ENCODE measurements at regions not wholly inside any gene's neighbourhood (a gene's known extent, or its start where the extent isn't known, plus 50 kb on each side); places are given as distances from the start of the nearest gene placed in this dataset.

DNA sequence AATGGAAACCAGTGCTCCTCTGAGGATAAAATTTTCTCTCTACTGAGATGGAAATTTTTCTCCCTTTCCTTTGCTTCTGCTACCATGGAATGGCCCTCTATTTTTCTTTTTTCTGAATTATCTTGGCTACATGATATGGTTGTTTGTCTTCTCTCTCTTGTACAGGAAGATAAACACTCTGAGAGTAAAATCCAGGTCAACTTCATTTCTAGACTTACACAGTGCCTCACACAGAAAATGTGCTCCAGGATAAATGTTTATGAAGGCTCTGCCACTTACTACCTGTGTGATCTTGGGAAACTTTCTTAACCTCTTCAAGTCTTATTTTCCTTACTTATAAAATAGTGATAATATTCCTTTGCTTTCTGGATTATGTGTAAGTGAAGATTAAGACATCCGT lies 153.9 kb downstream of the PRELID2 start:
- Histone ChIP-seq H3K9me3 (ENCODE audit: control insufficient read depth in 4 of 4, insufficient read depth in 3 of 4, low read length in 3 of 4) (no peaks in the 10 kb centered on the region), H3K4me1 (ENCODE audit: control insufficient read depth in 5 of 5, insufficient read depth in 5 of 5, low read length in 5 of 5) (peaks cover 0 to 15% (median 0%) of the 10 kb centered on the region in 5 donors), H3K4me3 (no peak overlapping the region), H3K27ac (ENCODE audit: low read depth in 1 of 2, low read length in 1 of 2) (no peak overlapping the region), H3K27me3 (ENCODE audit: control insufficient read depth in 3 of 3, insufficient read depth in 3 of 3, low read length in 2 of 3) (no peaks in the 10 kb centered on the region), H3K36me3 (ENCODE audit: control insufficient read depth in 4 of 4, insufficient read depth in 4 of 4, low read length in 4 of 4) (no peaks in the 10 kb centered on the region), H3K9ac (ENCODE audit: insufficient read depth in 1 of 2, low read length in 2 of 2) (no peak overlapping the region)
- no peak for ATAC-seq (ENCODE audit: insufficient read depth, low FRiP score)
- WGBS, 2 donors = 67 to 86% methylated on average over 1 of the region's 1 CpG
- peak in 2 of 3 donors; percentile 33 to 44 for DNase-seq
- TF ChIP-seq, protein P1, sequence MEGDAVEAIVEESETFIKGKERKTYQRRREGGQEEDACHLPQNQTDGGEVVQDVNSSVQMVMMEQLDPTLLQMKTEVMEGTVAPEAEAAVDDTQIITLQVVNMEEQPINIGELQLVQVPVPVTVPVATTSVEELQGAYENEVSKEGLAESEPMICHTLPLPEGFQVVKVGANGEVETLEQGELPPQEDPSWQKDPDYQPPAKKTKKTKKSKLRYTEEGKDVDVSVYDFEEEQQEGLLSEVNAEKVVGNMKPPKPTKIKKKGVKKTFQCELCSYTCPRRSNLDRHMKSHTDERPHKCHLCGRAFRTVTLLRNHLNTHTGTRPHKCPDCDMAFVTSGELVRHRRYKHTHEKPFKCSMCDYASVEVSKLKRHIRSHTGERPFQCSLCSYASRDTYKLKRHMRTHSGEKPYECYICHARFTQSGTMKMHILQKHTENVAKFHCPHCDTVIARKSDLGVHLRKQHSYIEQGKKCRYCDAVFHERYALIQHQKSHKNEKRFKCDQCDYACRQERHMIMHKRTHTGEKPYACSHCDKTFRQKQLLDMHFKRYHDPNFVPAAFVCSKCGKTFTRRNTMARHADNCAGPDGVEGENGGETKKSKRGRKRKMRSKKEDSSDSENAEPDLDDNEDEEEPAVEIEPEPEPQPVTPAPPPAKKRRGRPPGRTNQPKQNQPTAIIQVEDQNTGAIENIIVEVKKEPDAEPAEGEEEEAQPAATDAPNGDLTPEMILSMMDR (IDR thresholded peaks at IDR 0.05; ENCODE audit: control extremely low read depth, extremely low read depth) = no peak

GRCh38 chr5:145680767-145681166 lies 154.4 kb downstream of the PRELID2 start:
- DNase-seq (peak; percentile 67 to 79 (median 68)), ATAC-seq (ENCODE audit: insufficient read depth, low FRiP score) (no peak)
- no peaks in the 10 kb centered on the region for H3K27me3 ChIP-seq (ENCODE audit: control insufficient read depth in 3 of 3, insufficient read depth in 3 of 3, low read length in 2 of 3)
- no peaks in the 10 kb centered on the region for H3K9me3 ChIP-seq (ENCODE audit: control insufficient read depth in 4 of 4, insufficient read depth in 3 of 4, low read length in 3 of 4)
- H3K4me1 ChIP-seq (ENCODE audit: control insufficient read depth in 5 of 5, insufficient read depth in 5 of 5, low read length in 5 of 5) = peaks cover 0 to 15% (median 0%) of the 10 kb centered on the region in 5 donors
- no peaks in the 10 kb centered on the region for H3K36me3 ChIP-seq (ENCODE audit: control insufficient read depth in 4 of 4, insufficient read depth in 4 of 4, low read length in 4 of 4)
- H3K27ac ChIP-seq (ENCODE audit: low read depth in 1 of 2, low read length in 1 of 2) = no peak overlapping the region
- no peak overlapping the region for H3K9ac ChIP-seq (ENCODE audit: insufficient read depth in 1 of 2, low read length in 2 of 2)
- TF ChIP-seq, protein P1 (IDR thresholded peaks at IDR 0.05; ENCODE audit: control extremely low read depth, extremely low read depth) = no peak
- WGBS, 2 donors = 64 to 90% methylated on average over 7 of the region's 7 CpGs
- no peak overlapping the region for H3K4me3 ChIP-seq

- Histone ChIP-seq H3K36me3 (ENCODE audit: control insufficient read depth in 4 of 4, insufficient read depth in 4 of 4, low read length in 4 of 4) (no peaks in the 10 kb centered on the region), H3K27me3 (ENCODE audit: control insufficient read depth in 3 of 3, insufficient read depth in 3 of 3, low read length in 2 of 3) (no peaks in the 10 kb centered on the region), H3K4me3 (no peak overlapping the region), H3K9ac (ENCODE audit: insufficient read depth in 1 of 2, low read length in 2 of 2) (no peak overlapping the region), H3K27ac (ENCODE audit: low read depth in 1 of 2, low read length in 1 of 2) (no peak overlapping the region), H3K4me1 (ENCODE audit: control insufficient read depth in 5 of 5, insufficient read depth in 5 of 5, low read length in 5 of 5) (peaks cover 0 to 15% (median 0%) of the 10 kb centered on the region in 5 donors), H3K9me3 (ENCODE audit: control insufficient read depth in 4 of 4, insufficient read depth in 3 of 4, low read length in 3 of 4) (no peaks in the 10 kb centered on the region)
- no peak for ATAC-seq (ENCODE audit: insufficient read depth, low FRiP score)
- DNase-seq = no peak
- TF ChIP-seq, protein P1 (IDR thresholded peaks at IDR 0.05; ENCODE audit: control extremely low read depth, extremely low read depth) = no peak
Measured at GRCh38 chr5:145680169-145680568, 155.0 kb downstream of the PRELID2 start.

DNA sequence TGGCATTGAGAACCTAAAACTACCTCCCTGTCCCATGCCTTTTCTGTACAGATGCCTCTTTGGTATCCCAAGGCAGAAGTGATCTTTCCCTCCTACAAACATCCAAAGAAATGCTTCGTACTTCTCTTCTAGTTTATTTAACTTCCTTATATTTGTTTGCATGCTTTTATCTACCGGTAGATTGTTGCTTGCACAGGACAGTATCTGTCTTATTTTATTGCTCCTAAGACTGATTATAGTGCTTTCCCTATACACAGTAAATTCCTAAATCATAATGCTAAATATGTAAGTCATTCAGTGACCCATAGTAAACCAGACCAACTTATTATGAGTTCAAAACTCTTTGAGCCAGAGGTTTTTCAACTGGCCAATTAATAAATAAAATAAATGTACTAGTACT lies 156.9 kb downstream of the PRELID2 start:
- Histone ChIP-seq H3K27ac (ENCODE audit: low read depth in 1 of 2, low read length in 1 of 2) (no peak overlapping the region), H3K4me3 (no peak overlapping the region), H3K4me1 (ENCODE audit: control insufficient read depth in 5 of 5, insufficient read depth in 5 of 5, low read length in 5 of 5) (peaks cover 0 to 25% (median 0%) of the 10 kb centered on the region in 5 donors), H3K9ac (ENCODE audit: insufficient read depth in 1 of 2, low read length in 2 of 2) (no peak overlapping the region), H3K36me3 (ENCODE audit: control insufficient read depth in 4 of 4, insufficient read depth in 4 of 4, low read length in 4 of 4) (no peaks in the 10 kb centered on the region), H3K9me3 (ENCODE audit: control insufficient read depth in 4 of 4, insufficient read depth in 3 of 4, low read length in 3 of 4) (no peaks in the 10 kb centered on the region), H3K27me3 (ENCODE audit: control insufficient read depth in 3 of 3, insufficient read depth in 3 of 3, low read length in 2 of 3) (no peaks in the 10 kb centered on the region)
- TF ChIP-seq, protein P1 (IDR thresholded peaks at IDR 0.05; ENCODE audit: control extremely low read depth, extremely low read depth) = no peak
- WGBS, 2 donors = 84 to 94% methylated on average over 2 of the region's 2 CpGs
- no peak for ATAC-seq (ENCODE audit: insufficient read depth, low FRiP score)
- DNase-seq = no peak

Data from lung (tissue), 11 donors.